Neutrophil (primary cell): ENCODE measurements at regions not wholly inside any gene's neighbourhood (a gene's known extent, or its start where the extent isn't known, plus 50 kb on each side); places are given as distances from the start of the nearest gene placed in this dataset.

Source experiments
- H3K27ac ChIP-seq: fragments of 200-600 bp; sonication (generic); 2 replicates; pipeline ENCODE4 v1.5.1; 2016; ENCODE audit warnings: mild to moderate bottlenecking, moderate library complexity
- H3K27me3 ChIP-seq: fragments of 200-600 bp; sonication (generic); 2 replicates; pipeline ENCODE4 v1.6.0; 2016; ENCODE audit warnings: mild to moderate bottlenecking
- H3K36me3 ChIP-seq: fragments of 200-600 bp; sonication (generic); 2 replicates; pipeline ENCODE4 v1.5.1; 2017
- H3K4me1 ChIP-seq, 2 experiments: fragments of 200-600 bp in 1 of 2; sonication (generic) in 1 of 2; 1 replicate in 1 of 2; 2 replicates in 1 of 2; pipeline versions ENCODE4 v1.5.1 to v1.6.1; 2013 to 2016; ENCODE audit warnings: low read depth in 1 of 2, low read length in 1 of 2, mild to moderate bottlenecking in 1 of 2, moderate library complexity in 1 of 2; ENCODE audit not compliant: control insufficient read depth in 1 of 2, insufficient read depth in 1 of 2
- H3K4me3 ChIP-seq, 2 experiments: fragments of 200-600 bp in 1 of 2; sonication (generic) in 1 of 2; 1 replicate in 1 of 2; 2 replicates in 1 of 2; pipeline ENCODE4 v1.5.1; 2013 to 2016; ENCODE audit warnings: low read depth in 1 of 2, low read length in 1 of 2, mild to moderate bottlenecking in 1 of 2, moderate library complexity in 1 of 2
- H3K9me3 ChIP-seq: fragments of 200-600 bp; sonication (generic); 2 replicates; pipeline ENCODE4 v1.5.1; 2016
- CTCF ChIP-seq: fragments of 200-600 bp; sonication (generic); IDR thresholded peaks from 2 replicates; pipeline ENCODE4 v1.5.1; 2016; ENCODE audit warnings: antibody characterized with exemption

- Histone ChIP-seq H3K4me3 (no peak overlapping the region), H3K27ac (no peak overlapping the region), H3K27me3 (no peaks in the 10 kb centered on the region), H3K9me3 (no peaks in the 10 kb centered on the region), H3K4me1 (no peaks in the 10 kb centered on the region), H3K36me3 (no peaks in the 10 kb centered on the region)
- no peak for TF ChIP-seq CTCF
Measured at GRCh38 chr12:91609283-91609682, 426.7 kb upstream of the DCN start.

GRCh38 chr12:91608542-91608941 lies 425.9 kb upstream of the DCN start:
- Histone ChIP-seq H3K27me3 (no peaks in the 10 kb centered on the region), H3K4me1 (no peaks in the 10 kb centered on the region), H3K4me3 (no peak overlapping the region), H3K9me3 (no peaks in the 10 kb centered on the region), H3K36me3 (no peaks in the 10 kb centered on the region), H3K27ac (no peak overlapping the region)
- TF ChIP-seq CTCF = no peak

GRCh38 chr12:91606662-91607377 lies 424.2 kb upstream of the DCN start:
- no peaks in the 10 kb centered on the region for H3K4me1 ChIP-seq
- H3K27ac ChIP-seq = no peak overlapping the region
- no peak overlapping the region for H3K4me3 ChIP-seq
- no peak for TF ChIP-seq CTCF
- H3K9me3 ChIP-seq = no peaks in the 10 kb centered on the region
- H3K36me3 ChIP-seq = no peaks in the 10 kb centered on the region
- H3K27me3 ChIP-seq = no peaks in the 10 kb centered on the region

GRCh38 chr12:91604897-91605296 lies 422.3 kb upstream of the DCN start:
- H3K4me3 ChIP-seq = no peak overlapping the region
- H3K27ac ChIP-seq = no peak overlapping the region
- no peak for TF ChIP-seq CTCF
- no peaks in the 10 kb centered on the region for H3K27me3 ChIP-seq
- H3K36me3 ChIP-seq = no peaks in the 10 kb centered on the region
- no peaks in the 10 kb centered on the region for H3K9me3 ChIP-seq
- H3K4me1 ChIP-seq = no peaks in the 10 kb centered on the region

GRCh38 chr12:91603060-91603459 lies 420.4 kb upstream of the DCN start:
- Histone ChIP-seq H3K4me3 (no peak overlapping the region), H3K36me3 (no peaks in the 10 kb centered on the region), H3K27me3 (no peaks in the 10 kb centered on the region), H3K27ac (no peak overlapping the region), H3K9me3 (no peaks in the 10 kb centered on the region), H3K4me1 (no peaks in the 10 kb centered on the region)
- TF ChIP-seq CTCF = no peak
